CD4-positive, alpha-beta T cell (primary cell): ENCODE measurements at regions not wholly inside any gene's neighbourhood (a gene's known extent, or its start where the extent isn't known, plus 50 kb on each side); places are given as distances from the start of the nearest gene placed in this dataset.

Experiments
- ATAC-seq: fragments of 200-7000 bp; cut with Tn5 transposase; one replicate; pipeline ENCODE4 v1.10.0; 2022; ENCODE audit warnings: mild to moderate bottlenecking; ENCODE audit not compliant: poor library complexity
- CTCF ChIA-PET: fragments of 350-600 bp; sonication (Branson Sonifier 250); formaldehyde crosslinking; loops from one replicate; lab custom pipeline; 2021; ENCODE audit warnings: antibody characterized with exemption, inconsistent platforms; lab: Charles Lee
- POLR2A ChIA-PET: fragments of 350-600 bp; sonication (Branson Sonifier 250); formaldehyde crosslinking; loops from one replicate; lab custom pipeline; 2021; ENCODE audit warnings: antibody characterized with exemption, inconsistent platforms; lab: Charles Lee
- DNase-seq, 14 experiments: peaks; one replicate each; pipeline ENCODE4 v3.0.0-alpha.2; 2013 to 2020; ENCODE audit warnings: mixed read lengths in 2 of 14
- H3K27ac ChIP-seq, 2 donors: one replicate each; pipeline versions ENCODE4 v1.5.1 to v1.7.0; 2013; ENCODE audit warnings: low read length in 2 of 2, low read depth in 1 of 2, mild to moderate bottlenecking in 1 of 2
- H3K27me3 ChIP-seq, 2 experiments: 1 replicate in 1 of 2; 2 replicates in 1 of 2; pipeline versions ENCODE4 v1.6.1 to v1.7.0; 2013; ENCODE audit warnings: low read length in 2 of 2, control low read depth in 1 of 2, mild to moderate bottlenecking in 1 of 2, moderate library complexity in 1 of 2; ENCODE audit not compliant: insufficient read depth in 2 of 2, control insufficient read depth in 1 of 2
- H3K36me3 ChIP-seq: one replicate; pipeline ENCODE4 v1.6.1; 2013; ENCODE audit warnings: low read length, control low read depth; ENCODE audit not compliant: insufficient read depth
- H3K4me1 ChIP-seq: one replicate; pipeline ENCODE4 v1.6.1; 2013; ENCODE audit warnings: low read length, control low read depth; ENCODE audit not compliant: insufficient read depth
- H3K4me3 ChIP-seq: one replicate; pipeline ENCODE4 v1.5.1; 2013; ENCODE audit warnings: mild to moderate bottlenecking, low read length, moderate library complexity
- H3K9me3 ChIP-seq, 2 experiments: 1 replicate in 1 of 2; 2 replicates in 1 of 2; pipeline versions ENCODE4 v1.6.1 to v1.7.0; 2013; ENCODE audit warnings: low read length in 2 of 2, mild to moderate bottlenecking in 2 of 2, control low read depth in 1 of 2, moderate library complexity in 1 of 2; ENCODE audit not compliant: control insufficient read depth in 1 of 2, insufficient read depth in 1 of 2
- H3K27ac Mint-ChIP-seq: one replicate; pipeline ENCODE4 v1.8.0; 2020; ENCODE audit warnings: mixed read lengths
- H3K27me3 Mint-ChIP-seq: one replicate; pipeline ENCODE4 v1.8.0; 2021; ENCODE audit warnings: mixed read lengths
- H3K36me3 Mint-ChIP-seq: one replicate; pipeline ENCODE4 v1.8.0; 2021; ENCODE audit warnings: low read depth, mixed read lengths
- H3K4me1 Mint-ChIP-seq: one replicate; pipeline ENCODE4 v1.8.0; 2021; ENCODE audit warnings: low read depth, mixed read lengths
- H3K4me3 Mint-ChIP-seq: one replicate; pipeline ENCODE4 v1.8.0; 2020; ENCODE audit warnings: mild to moderate bottlenecking, mixed read lengths
- H3K9me3 Mint-ChIP-seq: one replicate; pipeline ENCODE4 v1.8.0; 2020; ENCODE audit warnings: mixed read lengths
- intact Hi-C, 2 experiments: fragments of 100-400 bp; cut with DNase I in 1 of 2; cut with micrococcal nuclease in 1 of 2; formaldehyde crosslinking; loops; one replicate each; pipeline versions ENCODE4 v1.15.1 to v1.9.0; 2023 to 2025; cut with DNase I, micrococcal nuclease
- TF ChIP-seq, protein P1 (sequence below): fragments of 200-600 bp; IDR thresholded peaks from one replicate; pipeline ENCODE4 v1.8.0; 2022; ENCODE audit warnings: antibody characterized with exemption, mild to moderate bottlenecking

- intact Hi-C loops, result no loop called here
- Mint-ChIP-seq H3K4me1 (no peaks in the 10 kb centered on the region), H3K36me3 (no peaks in the 10 kb centered on the region), H3K27ac (no peak overlapping the region), H3K27me3 (no peaks in the 10 kb centered on the region), H3K9me3 (no peaks in the 10 kb centered on the region), H3K4me3 (no peak overlapping the region)
- ChIA-PET POLR2A (no interaction called here), CTCF (no interaction called here)
- DNase-seq (no peak), ATAC-seq (no peak)
- Histone ChIP-seq H3K27me3 (no peaks in the 10 kb centered on the region), H3K36me3 (no peaks in the 10 kb centered on the region), H3K27ac (no peak overlapping the region), H3K9me3 (no peaks in the 10 kb centered on the region), H3K4me3 (no peak overlapping the region), H3K4me1 (no peaks in the 10 kb centered on the region)
- TF ChIP-seq, protein P1, sequence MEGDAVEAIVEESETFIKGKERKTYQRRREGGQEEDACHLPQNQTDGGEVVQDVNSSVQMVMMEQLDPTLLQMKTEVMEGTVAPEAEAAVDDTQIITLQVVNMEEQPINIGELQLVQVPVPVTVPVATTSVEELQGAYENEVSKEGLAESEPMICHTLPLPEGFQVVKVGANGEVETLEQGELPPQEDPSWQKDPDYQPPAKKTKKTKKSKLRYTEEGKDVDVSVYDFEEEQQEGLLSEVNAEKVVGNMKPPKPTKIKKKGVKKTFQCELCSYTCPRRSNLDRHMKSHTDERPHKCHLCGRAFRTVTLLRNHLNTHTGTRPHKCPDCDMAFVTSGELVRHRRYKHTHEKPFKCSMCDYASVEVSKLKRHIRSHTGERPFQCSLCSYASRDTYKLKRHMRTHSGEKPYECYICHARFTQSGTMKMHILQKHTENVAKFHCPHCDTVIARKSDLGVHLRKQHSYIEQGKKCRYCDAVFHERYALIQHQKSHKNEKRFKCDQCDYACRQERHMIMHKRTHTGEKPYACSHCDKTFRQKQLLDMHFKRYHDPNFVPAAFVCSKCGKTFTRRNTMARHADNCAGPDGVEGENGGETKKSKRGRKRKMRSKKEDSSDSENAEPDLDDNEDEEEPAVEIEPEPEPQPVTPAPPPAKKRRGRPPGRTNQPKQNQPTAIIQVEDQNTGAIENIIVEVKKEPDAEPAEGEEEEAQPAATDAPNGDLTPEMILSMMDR, result no peak
Measured at GRCh38 chr2:67835266-67835665, 227.5 kb downstream of the C1D start.

DNA sequence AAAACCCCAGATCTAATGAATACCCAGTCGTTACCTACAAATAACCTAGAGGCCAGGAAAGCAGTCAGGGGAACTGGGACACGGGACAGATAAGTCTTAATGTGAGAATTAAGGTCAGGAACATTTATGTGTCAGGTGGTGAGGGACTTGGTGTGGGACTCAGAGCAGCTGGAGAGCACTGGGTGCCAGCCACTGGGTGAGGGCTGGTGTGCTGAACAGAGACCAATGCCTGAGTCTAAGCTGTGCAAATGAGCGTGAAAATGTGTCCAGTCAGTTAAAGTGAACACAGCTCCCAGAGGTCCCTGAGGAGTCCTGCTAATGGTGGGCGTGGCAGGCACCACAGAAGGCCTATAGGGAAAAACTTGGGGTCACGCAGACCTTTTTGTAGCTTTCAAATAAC is 225.9 kb downstream of the C1D start:
- POLR2A ChIA-PET, result no interaction called here

GRCh38 chr2:67838205-67838604 is 224.6 kb downstream of the C1D start:
- H3K9me3 Mint-ChIP-seq, result no peaks in the 10 kb centered on the region
- ATAC-seq, result no peak
- Histone ChIP-seq H3K27me3 (no peaks in the 10 kb centered on the region), H3K36me3 (no peaks in the 10 kb centered on the region), H3K4me1 (no peaks in the 10 kb centered on the region), H3K4me3 (no peak overlapping the region), H3K9me3 (no peaks in the 10 kb centered on the region), H3K27ac (no peak overlapping the region)
- H3K27ac Mint-ChIP-seq, result no peak overlapping the region
- intact Hi-C loops, result no loop called here
- TF ChIP-seq, protein P1, result no peak
- ChIA-PET CTCF (no interaction called here), POLR2A (no interaction called here)
- no peaks in the 10 kb centered on the region for H3K4me1 Mint-ChIP-seq
- H3K27me3 Mint-ChIP-seq, result no peaks in the 10 kb centered on the region
- H3K36me3 Mint-ChIP-seq, result no peaks in the 10 kb centered on the region
- H3K4me3 Mint-ChIP-seq, result no peak overlapping the region
- no peak for DNase-seq

More for the DNA sequence above, 225.9 kb downstream of the C1D start:
- Mint-ChIP-seq H3K4me1 (no peaks in the 10 kb centered on the region), H3K27ac (no peak overlapping the region), H3K9me3 (no peaks in the 10 kb centered on the region), H3K4me3 (no peak overlapping the region), H3K36me3 (no peaks in the 10 kb centered on the region), H3K27me3 (no peaks in the 10 kb centered on the region)
- Histone ChIP-seq H3K9me3 (no peaks in the 10 kb centered on the region), H3K4me3 (no peak overlapping the region), H3K4me1 (no peaks in the 10 kb centered on the region), H3K27ac (no peak overlapping the region), H3K36me3 (no peaks in the 10 kb centered on the region), H3K27me3 (no peaks in the 10 kb centered on the region)
- intact Hi-C loops, result no loop called here
- ATAC-seq (no peak), DNase-seq (no peak)
- TF ChIP-seq, protein P1, result no peak
- CTCF ChIA-PET, result no interaction called here
